GM19043 (cell line): ENCODE measurements at regions not wholly inside any gene's neighbourhood (a gene's known extent, or its start where the extent isn't known, plus 50 kb on each side); places are given as distances from the start of the nearest gene placed in this dataset.

ENCODE experiments used
- ATAC-seq: cut with Tn5 transposase; IDR thresholded peaks from one replicate; pipeline ENCODE4 v1.9.1; 2021; ENCODE audit warnings: low read depth; ENCODE audit not compliant: unreplicated experiment

DNA sequence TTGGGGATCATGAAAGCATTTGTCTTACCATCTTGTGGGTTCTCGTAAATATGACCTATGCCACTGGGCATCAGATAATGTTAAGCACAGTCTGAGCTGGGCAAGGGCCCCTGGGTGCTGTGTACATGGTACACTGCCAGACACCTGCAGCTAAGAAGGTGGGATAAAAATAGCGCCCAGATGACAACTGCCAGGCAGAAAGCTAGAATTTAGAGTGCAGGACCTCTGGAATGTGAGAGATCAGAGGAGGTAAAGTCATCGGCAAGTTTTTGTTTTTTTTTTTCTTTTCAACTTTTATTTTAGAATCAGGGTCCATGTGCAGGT, 53.8 kb upstream of the CYRIA start:
- no peak for ATAC-seq

DNA sequence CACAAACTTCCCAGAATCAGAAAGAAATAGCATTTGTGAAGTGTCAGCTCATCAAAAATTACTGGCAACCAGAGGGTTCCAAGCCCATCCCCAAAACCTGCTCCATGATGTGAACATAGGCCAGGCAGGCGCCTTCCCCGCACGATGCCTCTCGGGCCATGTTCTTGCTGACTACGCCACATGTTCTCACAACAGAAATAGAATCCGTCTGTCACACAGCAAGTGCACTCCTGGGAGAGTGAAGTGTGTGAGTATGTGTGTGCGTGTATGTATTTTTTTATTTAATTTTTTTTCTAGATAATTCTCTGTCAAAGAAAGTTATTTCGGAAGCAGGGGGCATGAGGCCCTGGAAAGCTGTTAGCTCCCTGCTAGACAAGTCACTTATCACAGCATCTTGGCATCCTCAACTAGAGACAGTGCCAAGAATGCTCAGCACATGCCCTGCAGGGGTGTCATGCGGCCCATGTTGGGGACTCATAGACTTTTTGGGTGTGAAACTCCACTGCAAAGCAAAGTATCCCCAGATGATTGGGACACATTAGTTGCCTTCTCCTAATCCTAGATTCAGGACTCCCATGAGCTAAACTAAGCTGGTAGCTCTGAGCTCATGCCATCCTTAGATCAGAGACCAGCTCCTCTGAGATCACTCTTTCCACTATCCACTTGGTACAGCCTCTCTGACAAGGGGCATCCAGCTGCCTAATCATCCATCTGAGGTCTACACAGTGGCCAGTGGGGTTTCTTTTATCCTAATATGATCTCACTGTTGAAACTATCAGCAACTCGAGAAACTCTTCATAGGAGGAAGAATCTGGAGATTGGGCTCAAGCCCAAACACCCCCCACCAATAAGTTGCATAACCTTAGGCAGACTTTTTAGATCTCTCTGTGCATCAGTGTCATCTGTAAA, 53.2 kb upstream of the CYRIA start:
- ATAC-seq: no peak

DNA sequence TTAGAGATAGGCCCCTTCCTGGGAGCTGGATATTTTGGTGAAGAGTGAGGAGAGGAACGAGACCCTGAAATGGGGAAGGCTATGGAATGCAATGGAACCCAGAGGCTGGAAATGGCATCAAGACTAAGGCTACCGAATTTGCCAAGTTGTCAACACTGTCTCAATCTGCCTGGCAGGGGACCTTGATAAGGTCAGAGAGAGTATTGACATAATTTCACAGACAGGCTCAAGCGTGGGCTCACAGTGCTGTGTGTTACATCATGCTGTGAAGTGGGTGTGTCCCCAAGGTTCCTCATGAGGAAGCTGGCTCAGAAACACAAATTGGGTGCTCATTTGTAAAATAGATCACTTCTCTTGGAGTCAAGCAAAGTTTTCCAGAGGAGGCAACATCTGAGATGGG, 51.8 kb upstream of the CYRIA start:
- ATAC-seq: no peak

DNA sequence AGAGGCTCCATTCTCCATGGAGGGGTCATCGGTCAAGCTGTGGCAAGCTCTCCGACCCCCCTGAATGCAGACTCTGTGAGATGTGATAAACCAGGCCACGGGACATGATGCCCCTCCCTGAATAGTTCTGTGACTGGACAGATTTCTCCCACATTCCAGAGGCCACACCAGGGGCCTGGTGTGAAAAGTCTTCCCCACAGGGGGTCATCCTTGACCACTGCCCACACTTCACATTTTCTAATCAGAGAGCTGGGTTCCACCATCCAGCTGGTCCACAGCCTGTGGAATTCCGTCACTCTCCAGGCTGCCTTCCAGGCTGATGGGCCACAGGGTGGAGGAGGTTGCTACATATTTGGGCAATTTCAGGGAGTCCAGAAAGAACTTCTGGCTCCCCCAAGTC, 51.3 kb upstream of the CYRIA start:
- no peak for ATAC-seq

DNA sequence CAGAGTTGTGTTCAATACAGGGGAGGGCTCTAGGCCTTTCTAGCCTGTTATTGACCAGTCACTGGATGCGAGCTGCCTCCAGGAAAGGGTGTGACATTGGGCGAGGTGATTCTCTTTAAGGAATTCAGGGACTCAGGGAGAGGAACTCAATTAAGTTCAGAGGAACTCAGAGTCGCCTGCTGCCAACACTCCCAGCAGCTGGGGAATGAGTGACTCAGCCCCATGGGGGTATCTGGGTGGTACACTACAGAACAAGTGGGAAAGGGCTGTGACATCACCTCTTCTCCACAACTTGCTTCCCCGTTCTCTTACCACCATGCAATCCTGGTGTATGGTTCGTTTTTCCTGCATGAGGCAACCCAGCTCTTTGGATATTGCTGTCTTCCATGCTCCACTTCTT, 50.4 kb upstream of the CYRIA start:
- no peak for ATAC-seq
